ENCODE measurements at regions not wholly inside any gene's neighbourhood (a gene's known extent, or its start where the extent isn't known, plus 50 kb on each side); places are given as distances from the start of the nearest gene placed in this dataset.

DNA sequence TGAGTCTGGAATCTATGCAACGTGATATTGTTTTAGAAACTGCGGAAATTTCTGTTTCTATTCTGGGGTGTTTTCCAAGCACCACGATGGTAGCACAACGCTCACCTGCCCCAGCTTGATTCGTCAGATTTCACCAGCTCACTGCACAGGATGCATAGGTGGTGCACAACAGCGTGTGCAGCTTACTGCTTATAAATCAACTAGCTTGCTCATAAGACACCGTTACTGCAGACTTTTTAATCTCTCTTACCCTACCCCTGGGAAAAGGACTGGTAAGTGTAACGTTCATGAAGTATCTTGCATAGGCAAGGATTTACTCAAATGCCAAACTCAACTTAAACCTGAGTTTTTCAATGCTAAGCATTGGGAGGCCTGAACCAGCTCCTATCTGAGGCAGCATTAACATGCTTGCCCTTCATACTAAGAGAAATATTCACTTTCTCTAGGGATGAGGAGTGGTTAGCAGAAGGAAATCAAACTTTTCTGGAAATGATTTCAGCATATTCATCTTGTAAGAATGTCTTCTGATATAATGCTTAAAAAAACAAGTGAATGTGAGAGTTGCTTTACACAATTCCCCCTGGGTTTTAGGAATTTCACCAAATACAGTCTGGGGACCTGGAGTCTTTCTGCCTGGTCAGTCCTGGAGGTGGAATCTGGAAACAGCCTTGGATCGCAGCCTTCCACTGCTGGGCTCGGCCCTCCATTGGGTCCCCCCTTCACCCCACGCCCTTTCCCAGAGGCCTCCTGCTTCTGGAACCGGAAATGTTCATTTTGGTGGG is 100.6 kb downstream of the DACT2 start:
- Histone ChIP-seq H3K36me3 (ENCODE audit: control insufficient read depth in 1 of 2, insufficient read depth in 2 of 2, low read length in 2 of 2) (no peaks in the 10 kb centered on the region), H3K4me1 (ENCODE audit: control insufficient read depth in 1 of 2, insufficient read depth in 2 of 2, low read length in 2 of 2) (no peaks in the 10 kb centered on the region), H2AFZ (ENCODE audit: low read depth, low read length, poor library complexity, severe bottlenecking) (no peak overlapping the region), H3K79me2 (ENCODE audit: insufficient read depth, low read length) (no peaks in the 10 kb centered on the region), H3K9me3 (ENCODE audit: control insufficient read depth in 1 of 2, insufficient read depth in 1 of 2, low read depth in 1 of 2, low read length in 2 of 2) (no peaks in the 10 kb centered on the region), H3K27ac (ENCODE audit: low read depth, low read length) (no peak overlapping the region), H3K4me3 (replicated peaks in 1 of 2; ENCODE audit: low read depth in 1 of 2, low read length in 2 of 2) (no peak overlapping the region), H3K9me2 (ENCODE audit: insufficient read depth) (no peaks in the 10 kb centered on the region), H3K27me3 (ENCODE audit: insufficient read depth, low read length) (peaks cover 8% of the 10 kb centered on the region; the same call in 1 of the 2 replicates), H3K4me2 (ENCODE audit: low read length) (no peak overlapping the region), H4K20me1 (ENCODE audit: insufficient read depth) (no peaks in the 10 kb centered on the region), H3K9ac (ENCODE audit: low read length) (no peak overlapping the region)
- POLR2A ChIA-PET = no interaction called here
- no TSS peak for BruUV-seq (replicated peaks)
- RAD21 ChIA-PET (ENCODE audit: low non-redundant PET in 1 of 2, low total read pairs in 2 of 2, uncharacterized antibody in 2 of 2, unreplicated experiment in 2 of 2) = no interaction called here
- intact Hi-C loops (cut with micrococcal nuclease) = no loop called here
- CTCF ChIA-PET = no interaction called here
- ATAC-seq (no peak), DNase-seq (ENCODE audit: low read depth, low spot score) (no peak)
- TF ChIP-seq CTCF (IDR thresholded peaks at IDR 0.05 in 2 of 3, conservative IDR thresholded peaks at IDR 0.05 in 1 of 3; ENCODE audit: borderline replicate concordance in 1 of 3, insufficient read depth in 1 of 3, low read depth in 2 of 3, low read length in 2 of 3) (no peak), RAD21 (IDR thresholded peaks at IDR 0.05; ENCODE audit: low read depth) (no peak), ATF3 (IDR thresholded peaks at IDR 0.05) (no peak)

DNA sequence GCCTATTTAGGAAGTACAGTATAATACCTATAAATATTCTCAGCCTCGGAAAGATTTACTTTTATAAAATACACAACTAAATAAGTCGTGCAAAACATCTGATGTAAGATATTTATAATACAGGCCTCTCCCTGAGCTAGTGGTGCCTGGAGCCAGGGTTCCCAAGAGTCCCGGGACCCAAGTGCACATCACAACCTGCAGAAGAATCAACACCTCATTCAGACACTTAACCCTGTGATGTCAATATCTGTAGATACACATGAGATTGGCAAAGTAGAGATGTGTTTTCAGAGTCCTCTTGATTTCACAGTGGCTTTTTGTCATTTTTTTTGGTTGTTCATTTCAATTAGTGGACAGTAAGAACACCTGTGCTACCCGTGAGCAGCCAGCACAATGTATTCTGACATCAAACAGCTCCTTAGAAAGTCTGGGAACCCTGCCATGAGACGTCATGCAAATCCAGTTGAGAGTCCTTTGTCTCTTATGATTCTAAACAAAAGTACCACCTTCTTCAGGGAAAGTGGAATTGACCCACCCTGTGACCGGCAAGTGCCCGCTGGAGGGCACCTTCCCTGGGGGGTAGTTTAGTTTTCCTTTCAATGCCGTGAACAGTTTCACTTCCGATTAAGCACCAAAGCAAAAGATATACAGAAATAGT is 101.6 kb downstream of the DACT2 start:
- Histone ChIP-seq H3K36me3 (ENCODE audit: control insufficient read depth in 1 of 2, insufficient read depth in 2 of 2, low read length in 2 of 2) (no peaks in the 10 kb centered on the region), H3K9me3 (ENCODE audit: control insufficient read depth in 1 of 2, insufficient read depth in 1 of 2, low read depth in 1 of 2, low read length in 2 of 2) (no peaks in the 10 kb centered on the region), H3K79me2 (ENCODE audit: insufficient read depth, low read length) (no peaks in the 10 kb centered on the region), H3K27me3 (ENCODE audit: insufficient read depth, low read length) (peaks cover 8% of the 10 kb centered on the region; the same call in 1 of the 2 replicates), H3K9ac (ENCODE audit: low read length) (no peak overlapping the region), H3K4me1 (ENCODE audit: control insufficient read depth in 1 of 2, insufficient read depth in 2 of 2, low read length in 2 of 2) (no peaks in the 10 kb centered on the region), H3K27ac (ENCODE audit: low read depth, low read length) (no peak overlapping the region), H3K4me3 (replicated peaks in 1 of 2; ENCODE audit: low read depth in 1 of 2, low read length in 2 of 2) (no peak overlapping the region), H3K9me2 (ENCODE audit: insufficient read depth) (no peaks in the 10 kb centered on the region), H2AFZ (ENCODE audit: low read depth, low read length, poor library complexity, severe bottlenecking) (no peak overlapping the region), H3K4me2 (ENCODE audit: low read length) (no peak overlapping the region), H4K20me1 (ENCODE audit: insufficient read depth) (no peaks in the 10 kb centered on the region)
- RAD21 ChIA-PET (ENCODE audit: low non-redundant PET in 1 of 2, low total read pairs in 2 of 2, uncharacterized antibody in 2 of 2, unreplicated experiment in 2 of 2) = no interaction called here
- BruUV-seq (replicated peaks) = no TSS peak
- intact Hi-C loops (cut with micrococcal nuclease) = no loop called here
- POLR2A ChIA-PET = no interaction called here
- TF ChIP-seq SP1 (IDR thresholded peaks at IDR 0.05; ENCODE audit: low read depth) = no peak
- TF ChIP-seq EZH2phosphoT487 (IDR thresholded peaks at IDR 0.05; ENCODE audit: borderline replicate concordance) = no peak
- TF ChIP-seq POLR2AphosphoS5 (IDR thresholded peaks at IDR 0.05; ENCODE audit: low read depth, low read length) = no peak
- no peak for TF ChIP-seq YY1 (IDR thresholded peaks at IDR 0.05; ENCODE audit: extremely low read depth, insufficient replicate concordance, low read depth, low read length)
- TF ChIP-seq TCF7L2 (IDR thresholded peaks at IDR 0.05; ENCODE audit: borderline replicate concordance, extremely low read depth, insufficient read depth, insufficient read length) = no peak
- no peak for TF ChIP-seq CBX3 (IDR thresholded peaks at IDR 0.05; ENCODE audit: low read depth)
- TF ChIP-seq JUND (IDR thresholded peaks at IDR 0.05) = no peak
- TF ChIP-seq EGR1 (IDR thresholded peaks at IDR 0.05; ENCODE audit: low read depth) = no peak
- no peak for TF ChIP-seq ZFX (IDR thresholded peaks at IDR 0.05)
- TF ChIP-seq RAD21 (IDR thresholded peaks at IDR 0.05; ENCODE audit: low read depth) = no peak
- no peak for TF ChIP-seq FOSL1 (IDR thresholded peaks at IDR 0.05; ENCODE audit: low read depth)
- TF ChIP-seq ELF1 (IDR thresholded peaks at IDR 0.05; ENCODE audit: borderline replicate concordance, low read depth) = no peak
- no peak for TF ChIP-seq ATF3 (IDR thresholded peaks at IDR 0.05)
- no peak for TF ChIP-seq CTCF (IDR thresholded peaks at IDR 0.05 in 2 of 3, conservative IDR thresholded peaks at IDR 0.05 in 1 of 3; ENCODE audit: borderline replicate concordance in 1 of 3, insufficient read depth in 1 of 3, low read depth in 2 of 3, low read length in 2 of 3)
- DNase-seq (ENCODE audit: low read depth, low spot score) (no peak), ATAC-seq (no peak)
- CTCF ChIA-PET = no interaction called here
